NT2/D1 (cell line): ENCODE measurements at regions not wholly inside any gene's neighbourhood (a gene's known extent, or its start where the extent isn't known, plus 50 kb on each side); places are given as distances from the start of the nearest gene placed in this dataset.

ENCODE experiments used
- SUZ12 ChIP-seq: IDR thresholded peaks from 2 replicates; pipeline ENCODE4 v1.6.1; 2011; ENCODE audit not compliant: insufficient read length, insufficient read depth; ENCODE audit errors: extremely low read depth
- YY1 ChIP-seq: IDR thresholded peaks from 2 replicates; pipeline ENCODE4 v1.6.1; 2011; ENCODE audit not compliant: insufficient read length, insufficient read depth

GRCh38 chr2:239570971-239571520, 170.2 kb upstream of the HDAC4 start:
- TF ChIP-seq YY1 (no peak), SUZ12 (no peak)
